ENCODE measurements at regions not wholly inside any gene's neighbourhood (a gene's known extent, or its start where the extent isn't known, plus 50 kb on each side); places are given as distances from the start of the nearest gene placed in this dataset.

DNA sequence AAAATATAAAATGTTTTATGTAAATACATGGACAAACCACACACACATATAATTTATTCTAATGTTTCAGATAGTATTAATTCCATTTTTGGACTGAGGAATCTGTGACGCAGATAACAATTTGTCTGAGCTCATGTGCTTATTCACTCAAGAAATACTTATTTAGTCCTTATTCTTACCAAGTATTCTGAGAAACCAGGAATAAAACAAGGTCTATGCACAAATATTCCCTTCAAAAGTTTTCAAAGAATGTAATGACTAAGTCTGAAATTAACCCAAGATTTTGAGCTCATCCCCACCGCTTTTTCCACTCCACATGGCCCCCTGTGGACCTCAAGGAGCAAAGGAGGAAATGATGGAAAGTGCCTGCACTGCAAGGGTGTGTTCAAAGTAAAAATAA is 1022.3 kb downstream of the EFNA5 start (continued):
- TF ChIP-seq YY1 (IDR thresholded peaks at IDR 0.05) = no peak

DNA sequence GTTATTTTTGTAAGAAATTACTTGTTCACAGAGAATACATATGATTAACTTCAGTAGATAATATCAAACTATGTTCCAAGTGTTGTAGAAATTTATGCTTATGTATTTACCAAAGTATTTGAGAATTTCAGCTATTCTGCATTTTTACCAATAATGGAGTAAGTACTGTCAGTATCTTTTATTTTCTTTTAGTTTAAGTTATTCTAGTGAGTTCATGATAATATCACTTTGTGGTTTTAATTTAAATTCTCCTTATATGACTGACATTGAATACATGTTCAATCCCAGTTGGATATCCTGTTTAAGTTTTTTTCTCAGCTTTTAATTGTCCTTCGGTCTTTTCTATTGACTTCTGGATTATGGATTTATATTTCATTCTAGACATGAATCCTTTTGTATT is 1024.6 kb downstream of the EFNA5 start:
- TF ChIP-seq EGR1 (IDR thresholded peaks at IDR 0.05; ENCODE audit: low read depth in 2 of 2) (no peak), HNF4A (conservative IDR thresholded peaks at IDR 0.05) (no peak), RXRA (IDR thresholded peaks at IDR 0.05) (no peak), YY1 (IDR thresholded peaks at IDR 0.05) (no peak), ZBTB33 (IDR thresholded peaks at IDR 0.05) (no peak), FOXA2 (IDR thresholded peaks at IDR 0.05) (no peak), TAF1 (conservative IDR thresholded peaks at IDR 0.05) (no peak), NR2F2 (IDR thresholded peaks at IDR 0.05) (no peak), RAD21 (IDR thresholded peaks at IDR 0.05) (no peak), JUND (IDR thresholded peaks at IDR 0.05) (no peak), HNF4G (IDR thresholded peaks at IDR 0.05) (no peak), SP1 (IDR thresholded peaks at IDR 0.05) (no peak), FOXA1 (IDR thresholded peaks at IDR 0.05) (no peak), GABPA (IDR thresholded peaks at IDR 0.05 in 1 of 2, conservative IDR thresholded peaks at IDR 0.05 in 1 of 2) (no peak)
- TF ChIP-seq, protein P1, sequence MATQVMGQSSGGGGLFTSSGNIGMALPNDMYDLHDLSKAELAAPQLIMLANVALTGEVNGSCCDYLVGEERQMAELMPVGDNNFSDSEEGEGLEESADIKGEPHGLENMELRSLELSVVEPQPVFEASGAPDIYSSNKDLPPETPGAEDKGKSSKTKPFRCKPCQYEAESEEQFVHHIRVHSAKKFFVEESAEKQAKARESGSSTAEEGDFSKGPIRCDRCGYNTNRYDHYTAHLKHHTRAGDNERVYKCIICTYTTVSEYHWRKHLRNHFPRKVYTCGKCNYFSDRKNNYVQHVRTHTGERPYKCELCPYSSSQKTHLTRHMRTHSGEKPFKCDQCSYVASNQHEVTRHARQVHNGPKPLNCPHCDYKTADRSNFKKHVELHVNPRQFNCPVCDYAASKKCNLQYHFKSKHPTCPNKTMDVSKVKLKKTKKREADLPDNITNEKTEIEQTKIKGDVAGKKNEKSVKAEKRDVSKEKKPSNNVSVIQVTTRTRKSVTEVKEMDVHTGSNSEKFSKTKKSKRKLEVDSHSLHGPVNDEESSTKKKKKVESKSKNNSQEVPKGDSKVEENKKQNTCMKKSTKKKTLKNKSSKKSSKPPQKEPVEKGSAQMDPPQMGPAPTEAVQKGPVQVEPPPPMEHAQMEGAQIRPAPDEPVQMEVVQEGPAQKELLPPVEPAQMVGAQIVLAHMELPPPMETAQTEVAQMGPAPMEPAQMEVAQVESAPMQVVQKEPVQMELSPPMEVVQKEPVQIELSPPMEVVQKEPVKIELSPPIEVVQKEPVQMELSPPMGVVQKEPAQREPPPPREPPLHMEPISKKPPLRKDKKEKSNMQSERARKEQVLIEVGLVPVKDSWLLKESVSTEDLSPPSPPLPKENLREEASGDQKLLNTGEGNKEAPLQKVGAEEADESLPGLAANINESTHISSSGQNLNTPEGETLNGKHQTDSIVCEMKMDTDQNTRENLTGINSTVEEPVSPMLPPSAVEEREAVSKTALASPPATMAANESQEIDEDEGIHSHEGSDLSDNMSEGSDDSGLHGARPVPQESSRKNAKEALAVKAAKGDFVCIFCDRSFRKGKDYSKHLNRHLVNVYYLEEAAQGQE (IDR thresholded peaks at IDR 0.05) = no peak
- TF ChIP-seq, protein P2, sequence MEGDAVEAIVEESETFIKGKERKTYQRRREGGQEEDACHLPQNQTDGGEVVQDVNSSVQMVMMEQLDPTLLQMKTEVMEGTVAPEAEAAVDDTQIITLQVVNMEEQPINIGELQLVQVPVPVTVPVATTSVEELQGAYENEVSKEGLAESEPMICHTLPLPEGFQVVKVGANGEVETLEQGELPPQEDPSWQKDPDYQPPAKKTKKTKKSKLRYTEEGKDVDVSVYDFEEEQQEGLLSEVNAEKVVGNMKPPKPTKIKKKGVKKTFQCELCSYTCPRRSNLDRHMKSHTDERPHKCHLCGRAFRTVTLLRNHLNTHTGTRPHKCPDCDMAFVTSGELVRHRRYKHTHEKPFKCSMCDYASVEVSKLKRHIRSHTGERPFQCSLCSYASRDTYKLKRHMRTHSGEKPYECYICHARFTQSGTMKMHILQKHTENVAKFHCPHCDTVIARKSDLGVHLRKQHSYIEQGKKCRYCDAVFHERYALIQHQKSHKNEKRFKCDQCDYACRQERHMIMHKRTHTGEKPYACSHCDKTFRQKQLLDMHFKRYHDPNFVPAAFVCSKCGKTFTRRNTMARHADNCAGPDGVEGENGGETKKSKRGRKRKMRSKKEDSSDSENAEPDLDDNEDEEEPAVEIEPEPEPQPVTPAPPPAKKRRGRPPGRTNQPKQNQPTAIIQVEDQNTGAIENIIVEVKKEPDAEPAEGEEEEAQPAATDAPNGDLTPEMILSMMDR (IDR thresholded peaks at IDR 0.05; ENCODE audit: low read depth, low read length, missing input control) = no peak
- TF ChIP-seq, protein P3, sequence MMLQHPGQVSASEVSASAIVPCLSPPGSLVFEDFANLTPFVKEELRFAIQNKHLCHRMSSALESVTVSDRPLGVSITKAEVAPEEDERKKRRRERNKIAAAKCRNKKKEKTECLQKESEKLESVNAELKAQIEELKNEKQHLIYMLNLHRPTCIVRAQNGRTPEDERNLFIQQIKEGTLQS (IDR thresholded peaks at IDR 0.05) = no peak
- no peaks in the 10 kb centered on the region for H3K4me1 ChIP-seq (ENCODE audit: control insufficient read depth in 4 of 4, insufficient read depth in 4 of 4, low read length in 3 of 4)
- no peaks in the 10 kb centered on the region for H3K27me3 ChIP-seq (ENCODE audit: control insufficient read depth in 4 of 4, insufficient read depth in 4 of 4, low read length in 3 of 4)
- DNase-seq (ENCODE audit: low spot score) = no peak
- H3K27ac ChIP-seq (ENCODE audit: low read depth in 1 of 2, low read length in 2 of 2) = no peak overlapping the region
- WGBS = 95% methylated on average over 1 of the region's 1 CpG
- H3K4me3 ChIP-seq (ENCODE audit: low read depth in 1 of 3, low read length in 3 of 3) = no peak overlapping the region
- no peak overlapping the region for H3K9ac ChIP-seq (ENCODE audit: low read depth in 1 of 2, low read length in 2 of 2)
- no peaks in the 10 kb centered on the region for H3K9me3 ChIP-seq (ENCODE audit: control insufficient read depth in 4 of 4, low read length in 3 of 4)
- H3K36me3 ChIP-seq (ENCODE audit: control insufficient read depth in 4 of 4, insufficient read depth in 3 of 4, low read depth in 1 of 4, low read length in 3 of 4) = no peaks in the 10 kb centered on the region

All from liver (tissue), 8 donors.